ENCODE measurements at regions not wholly inside any gene's neighbourhood (a gene's known extent, or its start where the extent isn't known, plus 50 kb on each side); places are given as distances from the start of the nearest gene placed in this dataset.

DNA sequence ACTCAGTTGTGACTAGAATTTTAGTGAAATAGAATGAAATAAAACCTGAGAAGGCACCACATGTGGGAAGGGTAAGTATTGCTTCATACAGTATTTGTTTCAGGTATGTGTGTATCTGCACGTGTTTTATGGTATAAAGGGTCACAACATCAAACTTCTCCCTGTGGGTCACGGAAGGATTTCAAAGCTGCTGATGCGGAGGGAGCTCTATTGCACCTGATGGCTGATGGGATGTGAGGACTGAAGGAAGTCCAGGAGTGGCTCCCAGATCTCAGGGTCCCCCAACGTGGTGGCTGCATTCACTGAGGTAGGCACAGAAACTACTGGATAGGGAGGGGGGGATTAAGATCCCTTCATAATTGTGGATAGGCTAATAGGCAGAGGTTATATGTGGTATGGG, 159.7 kb downstream of the PJA2 start:
- TF ChIP-seq, protein P1, sequence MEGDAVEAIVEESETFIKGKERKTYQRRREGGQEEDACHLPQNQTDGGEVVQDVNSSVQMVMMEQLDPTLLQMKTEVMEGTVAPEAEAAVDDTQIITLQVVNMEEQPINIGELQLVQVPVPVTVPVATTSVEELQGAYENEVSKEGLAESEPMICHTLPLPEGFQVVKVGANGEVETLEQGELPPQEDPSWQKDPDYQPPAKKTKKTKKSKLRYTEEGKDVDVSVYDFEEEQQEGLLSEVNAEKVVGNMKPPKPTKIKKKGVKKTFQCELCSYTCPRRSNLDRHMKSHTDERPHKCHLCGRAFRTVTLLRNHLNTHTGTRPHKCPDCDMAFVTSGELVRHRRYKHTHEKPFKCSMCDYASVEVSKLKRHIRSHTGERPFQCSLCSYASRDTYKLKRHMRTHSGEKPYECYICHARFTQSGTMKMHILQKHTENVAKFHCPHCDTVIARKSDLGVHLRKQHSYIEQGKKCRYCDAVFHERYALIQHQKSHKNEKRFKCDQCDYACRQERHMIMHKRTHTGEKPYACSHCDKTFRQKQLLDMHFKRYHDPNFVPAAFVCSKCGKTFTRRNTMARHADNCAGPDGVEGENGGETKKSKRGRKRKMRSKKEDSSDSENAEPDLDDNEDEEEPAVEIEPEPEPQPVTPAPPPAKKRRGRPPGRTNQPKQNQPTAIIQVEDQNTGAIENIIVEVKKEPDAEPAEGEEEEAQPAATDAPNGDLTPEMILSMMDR (IDR thresholded peaks at IDR 0.05): no peak
- TF ChIP-seq EZH2 (IDR thresholded peaks at IDR 0.05; ENCODE audit: borderline replicate concordance, insufficient read depth, low read depth, low read length, poor library complexity, severe bottlenecking): no peak

Data from B cell (primary cell).